ENCODE measurements at regions not wholly inside any gene's neighbourhood (a gene's known extent, or its start where the extent isn't known, plus 50 kb on each side); places are given as distances from the start of the nearest gene placed in this dataset.

DNA sequence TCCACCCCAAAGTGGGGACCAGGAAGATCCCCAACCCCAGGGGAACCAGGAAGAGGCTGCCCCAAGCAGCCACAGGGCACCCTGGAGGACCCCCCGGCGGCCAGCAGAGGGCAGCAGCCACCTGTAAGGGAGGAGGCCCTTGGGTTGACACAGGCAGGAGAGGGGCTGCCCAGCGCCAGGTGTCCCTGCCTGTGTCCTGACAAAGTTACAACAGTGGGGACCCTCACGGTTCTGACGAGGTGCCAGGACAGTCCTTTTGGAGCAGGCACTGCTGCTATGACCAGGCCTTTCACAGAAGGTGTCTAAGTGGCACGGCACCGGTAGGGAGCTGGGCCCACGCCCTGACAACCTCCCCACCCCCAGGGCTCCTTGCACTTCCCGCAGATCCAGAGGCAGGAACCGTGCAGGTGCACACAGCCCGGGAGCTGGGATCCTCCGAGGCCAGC lies 176.7 kb downstream of the BMP7 start:
- TF ChIP-seq, protein P1, sequence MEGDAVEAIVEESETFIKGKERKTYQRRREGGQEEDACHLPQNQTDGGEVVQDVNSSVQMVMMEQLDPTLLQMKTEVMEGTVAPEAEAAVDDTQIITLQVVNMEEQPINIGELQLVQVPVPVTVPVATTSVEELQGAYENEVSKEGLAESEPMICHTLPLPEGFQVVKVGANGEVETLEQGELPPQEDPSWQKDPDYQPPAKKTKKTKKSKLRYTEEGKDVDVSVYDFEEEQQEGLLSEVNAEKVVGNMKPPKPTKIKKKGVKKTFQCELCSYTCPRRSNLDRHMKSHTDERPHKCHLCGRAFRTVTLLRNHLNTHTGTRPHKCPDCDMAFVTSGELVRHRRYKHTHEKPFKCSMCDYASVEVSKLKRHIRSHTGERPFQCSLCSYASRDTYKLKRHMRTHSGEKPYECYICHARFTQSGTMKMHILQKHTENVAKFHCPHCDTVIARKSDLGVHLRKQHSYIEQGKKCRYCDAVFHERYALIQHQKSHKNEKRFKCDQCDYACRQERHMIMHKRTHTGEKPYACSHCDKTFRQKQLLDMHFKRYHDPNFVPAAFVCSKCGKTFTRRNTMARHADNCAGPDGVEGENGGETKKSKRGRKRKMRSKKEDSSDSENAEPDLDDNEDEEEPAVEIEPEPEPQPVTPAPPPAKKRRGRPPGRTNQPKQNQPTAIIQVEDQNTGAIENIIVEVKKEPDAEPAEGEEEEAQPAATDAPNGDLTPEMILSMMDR (IDR thresholded peaks at IDR 0.05): peak; percentile 98
- TF ChIP-seq TCF7L2 (IDR thresholded peaks at IDR 0.05; ENCODE audit: low read depth, low read length) (no peak), POLR2AphosphoS5 (IDR thresholded peaks at IDR 0.05; ENCODE audit: low read depth, low read length) (no peak), SIN3A (IDR thresholded peaks at IDR 0.05; ENCODE audit: borderline replicate concordance, insufficient read depth, low read depth, low read length) (no peak)
- TF ChIP-seq, protein P2, sequence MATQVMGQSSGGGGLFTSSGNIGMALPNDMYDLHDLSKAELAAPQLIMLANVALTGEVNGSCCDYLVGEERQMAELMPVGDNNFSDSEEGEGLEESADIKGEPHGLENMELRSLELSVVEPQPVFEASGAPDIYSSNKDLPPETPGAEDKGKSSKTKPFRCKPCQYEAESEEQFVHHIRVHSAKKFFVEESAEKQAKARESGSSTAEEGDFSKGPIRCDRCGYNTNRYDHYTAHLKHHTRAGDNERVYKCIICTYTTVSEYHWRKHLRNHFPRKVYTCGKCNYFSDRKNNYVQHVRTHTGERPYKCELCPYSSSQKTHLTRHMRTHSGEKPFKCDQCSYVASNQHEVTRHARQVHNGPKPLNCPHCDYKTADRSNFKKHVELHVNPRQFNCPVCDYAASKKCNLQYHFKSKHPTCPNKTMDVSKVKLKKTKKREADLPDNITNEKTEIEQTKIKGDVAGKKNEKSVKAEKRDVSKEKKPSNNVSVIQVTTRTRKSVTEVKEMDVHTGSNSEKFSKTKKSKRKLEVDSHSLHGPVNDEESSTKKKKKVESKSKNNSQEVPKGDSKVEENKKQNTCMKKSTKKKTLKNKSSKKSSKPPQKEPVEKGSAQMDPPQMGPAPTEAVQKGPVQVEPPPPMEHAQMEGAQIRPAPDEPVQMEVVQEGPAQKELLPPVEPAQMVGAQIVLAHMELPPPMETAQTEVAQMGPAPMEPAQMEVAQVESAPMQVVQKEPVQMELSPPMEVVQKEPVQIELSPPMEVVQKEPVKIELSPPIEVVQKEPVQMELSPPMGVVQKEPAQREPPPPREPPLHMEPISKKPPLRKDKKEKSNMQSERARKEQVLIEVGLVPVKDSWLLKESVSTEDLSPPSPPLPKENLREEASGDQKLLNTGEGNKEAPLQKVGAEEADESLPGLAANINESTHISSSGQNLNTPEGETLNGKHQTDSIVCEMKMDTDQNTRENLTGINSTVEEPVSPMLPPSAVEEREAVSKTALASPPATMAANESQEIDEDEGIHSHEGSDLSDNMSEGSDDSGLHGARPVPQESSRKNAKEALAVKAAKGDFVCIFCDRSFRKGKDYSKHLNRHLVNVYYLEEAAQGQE (IDR thresholded peaks at IDR 0.05; ENCODE audit: insufficient read depth in 1 of 2, low read depth in 2 of 2, low read length in 1 of 2): no peak
